Activated T-helper 9 cell treated with anti-CD3 and anti-CD28 coated beads, Interleukin-2, amount 50 U/mL, for 16 hours (primary cell): ENCODE measurements at regions not wholly inside any gene's neighbourhood (a gene's known extent, or its start where the extent isn't known, plus 50 kb on each side); places are given as distances from the start of the nearest gene placed in this dataset.
"Not testable (repeated sequence)": the region's sequence is repeated elsewhere in the genome, so short reads cannot be mapped to it uniquely, and the experiment has no call there.

Experiments used
- DNase-seq: peaks from one replicate; pipeline ENCODE4 v3.0.0-alpha.2; 2020; ENCODE audit warnings: low read depth

GRCh38 chr3:5754602-5755001 lies 567.1 kb downstream of the EDEM1 start:
- DNase-seq, result no peak

GRCh38 chr3:5756443-5756842 lies 568.9 kb downstream of the EDEM1 start:
- DNase-seq, result no peak

- no peak for DNase-seq
These were observed 569.8 kb downstream of the EDEM1 start for GRCh38 chr3:5757213-5757804.

- DNase-seq, result no peak
These were observed 571.2 kb downstream of the EDEM1 start for GRCh38 chr3:5758699-5759098.

DNA sequence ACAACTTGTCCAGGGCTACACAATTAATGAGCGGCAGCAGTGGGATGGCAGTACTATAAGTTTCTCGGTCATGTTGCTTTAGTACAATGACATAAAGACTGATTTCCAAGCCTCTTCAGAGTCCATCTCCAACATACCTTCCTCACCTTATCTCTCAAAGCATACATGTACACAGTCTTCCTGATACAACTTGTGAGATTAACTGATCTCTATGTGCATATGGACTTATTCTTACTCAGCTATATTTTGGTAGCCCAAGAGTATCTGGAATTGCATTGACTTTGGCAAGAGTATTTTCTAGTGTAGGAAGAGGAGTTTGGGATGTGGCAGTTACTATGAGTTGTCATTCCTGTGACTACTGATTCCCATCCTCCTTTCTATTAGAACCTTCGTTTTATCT lies 575.0 kb downstream of the EDEM1 start:
- DNase-seq, result no peak

GRCh38 chr3:5766848-5767247 lies 579.3 kb downstream of the EDEM1 start:
- DNase-seq, result no peak

DNA sequence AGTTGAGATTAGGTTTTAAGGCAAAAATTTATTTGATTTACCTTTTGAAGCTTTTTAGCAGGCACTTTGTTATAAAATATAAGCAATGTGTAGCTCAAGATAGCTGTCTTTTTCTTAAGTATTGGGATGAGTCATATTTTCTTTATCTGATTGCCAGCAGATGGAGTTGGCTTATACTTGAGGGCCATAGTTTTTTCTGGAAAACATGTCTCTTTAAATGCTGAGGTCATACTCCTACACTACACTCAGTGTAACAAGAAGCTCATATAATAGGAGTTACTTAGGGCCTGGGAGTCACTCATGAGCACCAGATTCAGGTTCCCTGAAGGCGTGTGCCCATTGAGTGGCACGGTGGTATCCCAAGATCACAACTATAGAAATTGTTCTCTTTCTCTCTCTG lies 579.8 kb downstream of the EDEM1 start:
- no peak for DNase-seq

DNA sequence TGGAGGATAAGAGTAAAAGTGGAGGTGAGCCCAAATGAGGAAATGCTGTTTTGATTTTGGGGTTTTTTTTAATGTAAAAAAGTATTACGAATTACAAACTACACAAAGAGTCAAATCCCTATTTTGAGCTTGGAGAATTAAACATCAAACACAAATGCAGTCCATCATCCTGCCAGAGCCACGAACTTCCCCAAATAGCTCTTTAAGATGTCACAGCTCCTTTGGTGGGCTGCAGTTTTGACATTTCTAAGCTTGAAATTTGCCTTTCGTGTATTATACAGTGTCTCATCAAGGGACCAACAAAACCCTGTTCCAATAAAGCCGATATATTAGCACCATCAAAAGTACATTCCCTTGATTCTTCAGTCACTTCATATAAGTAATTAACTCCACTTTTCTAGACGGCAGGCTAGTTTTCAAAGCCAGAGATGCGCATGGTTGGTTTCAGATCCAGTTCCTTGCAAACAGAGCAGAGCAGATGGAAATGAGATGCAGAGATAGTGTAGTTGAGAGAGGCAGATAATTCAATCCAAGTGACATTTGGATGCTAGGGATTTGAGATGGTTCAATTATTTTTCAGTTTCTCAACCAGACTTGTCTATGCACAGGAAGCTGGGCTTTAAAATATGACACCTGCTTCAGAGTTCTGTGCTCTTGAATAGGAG lies 580.9 kb downstream of the EDEM1 start:
- DNase-seq, result no peak

DNA sequence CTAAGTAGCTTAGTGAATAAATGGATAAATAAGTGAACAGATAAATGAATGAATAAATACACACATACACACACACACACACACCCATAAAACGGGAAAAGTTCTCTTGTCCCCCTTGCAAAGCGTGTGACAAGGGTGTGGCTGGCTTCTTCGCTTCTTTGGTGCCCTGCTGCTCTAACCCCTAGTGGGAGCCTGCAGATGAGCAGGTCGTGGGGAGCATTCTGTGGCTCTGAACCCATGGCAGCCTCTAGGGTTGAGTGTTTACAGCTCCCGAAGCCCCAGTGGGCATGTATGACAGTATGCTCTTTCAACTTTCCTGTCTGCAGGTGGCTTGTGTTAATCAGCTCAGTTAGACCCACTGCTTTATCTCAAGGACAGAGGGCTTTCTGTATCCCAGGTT lies 582.3 kb downstream of the EDEM1 start:
- no peak for DNase-seq

- no peak for DNase-seq
These were observed 586.8 kb downstream of the EDEM1 start for GRCh38 chr3:5774337-5774736.

- DNase-seq, result not testable (repeated sequence)
These were observed 587.6 kb downstream of the EDEM1 start for GRCh38 chr3:5775100-5775499.

GRCh38 chr3:5784690-5785089 lies 597.2 kb downstream of the EDEM1 start:
- DNase-seq, result no peak

DNA sequence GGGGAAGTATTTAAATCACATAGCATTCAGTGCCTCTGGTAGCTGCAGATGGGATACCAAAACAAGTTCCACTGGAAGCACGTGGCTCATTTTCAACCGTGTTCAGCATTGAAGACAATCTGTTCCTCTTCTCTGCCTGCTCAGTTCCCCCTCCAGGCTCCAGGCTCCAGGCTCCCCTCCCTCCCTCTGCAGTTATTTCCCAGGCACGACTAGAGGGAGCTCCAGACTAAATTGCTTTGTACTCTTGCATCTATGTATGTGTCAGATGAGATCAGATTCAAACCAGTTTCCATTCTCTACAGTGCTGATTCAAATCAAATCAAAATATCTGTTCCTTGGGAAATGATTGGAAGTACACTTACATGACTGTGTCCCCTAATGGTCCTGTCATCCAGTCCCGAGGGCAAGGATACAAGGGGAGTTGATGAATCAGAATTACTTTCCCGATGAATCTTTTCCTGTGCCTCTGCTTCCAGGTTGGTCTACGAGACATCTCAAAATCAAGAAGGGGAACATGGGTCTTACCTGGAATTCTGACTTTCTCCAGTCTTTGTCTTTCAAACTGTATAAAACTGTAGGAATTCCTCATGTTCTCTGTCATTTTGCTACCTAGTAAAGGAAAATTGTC lies 600.5 kb downstream of the EDEM1 start:
- no peak for DNase-seq

GRCh38 chr3:5788496-5788895 lies 601.0 kb downstream of the EDEM1 start:
- DNase-seq, result no peak

- no peak for DNase-seq
These were observed 604.1 kb downstream of the EDEM1 start for GRCh38 chr3:5791558-5791957.

GRCh38 chr3:5796541-5796940 lies 609.0 kb downstream of the EDEM1 start:
- no peak for DNase-seq

GRCh38 chr3:5798809-5799208 lies 611.3 kb downstream of the EDEM1 start:
- no peak for DNase-seq

DNA sequence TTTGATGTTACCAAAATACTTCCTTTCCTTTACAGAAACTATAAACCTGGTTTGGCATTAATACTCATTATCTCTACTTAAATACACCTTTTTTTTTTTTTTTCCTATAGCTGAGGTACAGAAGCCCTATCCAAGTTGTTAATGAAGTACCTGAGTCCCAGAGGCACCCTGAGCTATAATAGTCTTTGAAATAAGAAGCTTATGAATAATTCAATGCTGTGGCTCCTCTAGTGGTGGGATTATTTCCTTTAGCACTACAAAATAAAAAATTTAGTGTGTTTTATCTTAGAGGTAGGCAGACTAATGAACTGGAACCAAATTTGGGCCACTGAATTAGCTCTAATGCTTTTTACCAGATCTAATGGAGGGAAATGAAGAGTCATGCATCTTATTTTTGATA lies 611.9 kb downstream of the EDEM1 start:
- no peak for DNase-seq

DNA sequence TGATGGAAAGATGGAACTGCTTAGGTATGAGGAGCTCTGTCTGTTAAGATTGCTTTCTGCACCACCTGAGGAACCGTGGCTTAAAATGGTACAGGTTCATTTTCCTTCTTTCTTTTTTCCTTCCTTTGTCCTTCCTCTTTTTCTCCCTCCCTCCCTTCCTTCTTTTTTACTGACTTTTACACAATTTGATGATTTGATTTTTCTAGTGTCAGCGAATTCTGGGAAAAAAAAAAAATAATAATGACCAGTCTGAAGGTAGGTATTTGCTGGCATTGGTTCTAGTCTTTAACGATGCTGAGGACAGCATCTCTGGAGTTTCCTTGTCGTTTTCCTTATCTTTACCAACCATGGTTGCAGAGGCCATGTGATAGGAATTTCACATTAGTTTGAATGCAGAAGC lies 613.5 kb downstream of the EDEM1 start:
- no peak for DNase-seq

DNA sequence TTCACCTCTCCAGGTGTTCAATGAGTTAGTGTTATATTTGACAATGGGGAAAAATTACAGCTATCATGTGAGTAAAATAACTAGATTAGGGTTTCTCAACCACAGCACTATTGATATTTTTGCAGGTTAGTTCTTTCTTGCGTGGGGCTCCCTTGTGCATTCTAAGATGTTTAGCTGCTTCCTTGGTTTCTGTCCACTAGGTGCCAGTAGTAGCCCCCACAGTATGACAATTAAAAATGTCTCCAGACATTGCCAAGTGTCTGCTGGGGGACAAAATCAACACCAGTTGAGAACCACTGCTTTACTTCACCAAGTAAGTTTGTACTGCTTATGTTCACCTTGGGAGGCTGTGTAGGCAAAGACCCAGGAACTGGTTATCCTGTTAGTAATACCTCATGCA lies 618.7 kb downstream of the EDEM1 start:
- no peak for DNase-seq

DNA sequence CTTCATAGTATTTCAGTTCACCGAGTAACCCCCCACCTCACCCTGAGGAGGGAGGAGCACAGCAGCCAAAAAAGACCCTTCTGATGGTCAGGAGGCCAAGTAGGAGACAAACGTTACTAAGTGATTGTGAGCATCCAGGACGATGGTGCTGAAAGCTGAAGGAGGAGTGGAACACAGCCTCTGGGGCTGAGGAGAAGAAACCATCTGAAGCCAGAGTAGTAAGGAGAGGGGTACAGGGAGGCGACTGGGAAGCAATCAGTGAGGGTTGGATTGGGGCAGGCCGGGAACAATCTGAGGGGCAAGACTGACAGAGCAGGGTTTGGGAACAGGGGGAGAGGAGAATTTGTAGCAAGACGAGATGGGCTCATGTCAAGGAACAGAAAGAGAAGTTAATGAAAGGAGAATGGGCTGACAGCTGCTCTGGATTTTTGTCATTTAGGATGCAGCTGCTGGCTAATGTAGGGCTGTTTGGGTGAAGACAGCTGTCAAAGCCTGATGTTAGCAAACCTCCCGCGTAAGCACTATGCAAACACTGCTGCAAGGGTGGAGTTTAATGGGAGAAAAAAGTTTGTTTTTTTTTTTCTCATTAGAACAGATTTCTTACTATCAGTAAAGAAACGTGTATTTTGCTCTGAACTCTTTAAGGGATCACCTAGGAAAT lies 622.2 kb downstream of the EDEM1 start:
- no peak for DNase-seq

DNA sequence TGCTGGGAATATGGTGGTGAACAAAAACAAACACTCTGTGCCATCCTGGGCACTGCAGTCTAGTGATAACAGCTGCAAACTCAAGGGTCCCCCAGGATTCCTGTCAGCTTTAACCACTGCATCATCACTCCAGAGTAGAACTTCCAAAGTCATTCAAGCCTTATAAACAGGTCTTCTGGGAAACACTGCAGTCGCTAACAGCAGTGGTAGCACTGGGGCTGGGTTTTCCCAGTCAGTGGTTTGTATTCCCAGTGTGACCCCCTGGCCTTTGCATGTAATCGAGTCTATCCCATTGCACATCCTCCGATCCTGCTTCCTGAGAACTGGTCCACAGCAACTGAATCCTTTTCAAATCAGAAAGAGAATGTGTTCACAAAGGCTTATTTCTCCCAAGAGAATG lies 623.5 kb downstream of the EDEM1 start:
- DNase-seq, result no peak

DNA sequence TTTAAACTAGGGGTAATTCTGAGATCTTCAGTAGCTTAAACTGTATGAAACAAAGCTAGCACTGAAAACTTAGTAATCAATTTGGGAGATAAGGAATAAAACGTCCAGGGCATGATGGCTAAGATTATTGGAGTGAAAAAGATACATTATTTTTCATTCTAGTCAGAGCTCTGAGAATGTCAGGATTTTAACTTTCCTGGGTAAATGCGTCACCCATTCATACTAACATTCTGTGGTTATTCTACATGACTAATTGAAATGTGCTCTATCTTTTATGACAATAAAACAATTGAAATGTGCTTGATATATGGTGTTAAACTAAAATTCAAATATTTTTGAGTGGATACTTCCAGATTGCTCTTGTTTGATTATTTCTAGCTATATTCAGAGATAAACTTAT lies 626.0 kb downstream of the EDEM1 start:
- no peak for DNase-seq
